Uterus (tissue), 2 donors: ENCODE measurements at regions not wholly inside any gene's neighbourhood (a gene's known extent, or its start where the extent isn't known, plus 50 kb on each side); places are given as distances from the start of the nearest gene placed in this dataset.

Experiments used
- CTCF ChIP-seq, 4 experiments: fragments of 200-600 bp in 2 of 4; fragments of 450-650 bp in 2 of 4; sonication (generic) in 2 of 4; IDR thresholded peaks; one replicate each; pipeline ENCODE4 v1.5.1; 2016 to 2019; ENCODE audit warnings: antibody characterized with exemption in 4 of 4, mild to moderate bottlenecking in 2 of 4, moderate library complexity in 1 of 4
- POLR2A ChIP-seq, 2 donors: fragments of 450-650 bp; IDR thresholded peaks; one replicate each; pipeline ENCODE4 v1.6.1; 2016; ENCODE audit warnings: antibody characterized with exemption in 2 of 2, mild to moderate bottlenecking in 1 of 2, moderate library complexity in 1 of 2

GRCh38 chr2:101583861-101584260 lies 108.9 kb upstream of the RFX8 start:
- TF ChIP-seq CTCF (IDR thresholded peaks at IDR 0.05) (no peak), POLR2A (IDR thresholded peaks at IDR 0.05) (no peak)
